ENCODE measurements at regions not wholly inside any gene's neighbourhood (a gene's known extent, or its start where the extent isn't known, plus 50 kb on each side); places are given as distances from the start of the nearest gene placed in this dataset.

DNA sequence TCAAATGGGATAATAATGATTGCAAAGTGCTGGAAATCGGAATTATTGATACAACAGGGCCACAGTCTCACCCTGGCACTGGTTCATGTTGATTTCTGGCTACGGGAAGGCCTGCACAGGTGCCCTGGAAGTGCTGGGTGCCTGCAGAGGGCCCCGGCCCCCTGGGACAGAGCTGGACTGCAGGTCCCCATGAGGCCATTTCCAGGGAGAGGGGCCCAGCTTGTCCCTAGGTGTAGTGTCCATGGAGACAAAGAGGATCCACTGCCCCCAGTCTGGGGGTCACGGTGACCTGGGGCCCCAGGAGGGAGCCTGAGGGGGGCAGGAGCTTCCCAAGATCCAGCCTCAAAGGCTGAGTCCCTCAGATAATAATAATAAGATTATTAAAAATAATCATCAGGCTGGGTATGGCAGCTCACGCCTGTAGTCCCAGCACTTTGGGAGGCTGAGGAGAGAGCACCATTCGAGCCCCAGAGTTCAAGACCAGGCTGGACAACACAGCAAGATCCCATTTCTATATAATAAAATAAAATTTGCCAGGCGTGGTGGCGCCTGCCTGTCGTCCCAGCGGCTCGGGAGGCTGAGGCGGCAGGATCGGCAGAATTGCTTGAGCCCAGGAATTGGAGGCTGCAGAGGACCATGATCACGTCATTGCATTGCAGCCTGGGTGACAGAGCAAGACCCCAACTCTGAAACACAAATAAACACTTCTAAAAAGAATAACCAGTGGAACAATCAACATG, 98.1 kb downstream of the MICALL2 start:
- no peak for DNase-seq

GRCh38 chr7:1361756-1362125, 97.5 kb downstream of the MICALL2 start:
- no peak for DNase-seq

GRCh38 chr7:1362301-1362700, 97.0 kb downstream of the MICALL2 start:
- DNase-seq: no peak

DNA sequence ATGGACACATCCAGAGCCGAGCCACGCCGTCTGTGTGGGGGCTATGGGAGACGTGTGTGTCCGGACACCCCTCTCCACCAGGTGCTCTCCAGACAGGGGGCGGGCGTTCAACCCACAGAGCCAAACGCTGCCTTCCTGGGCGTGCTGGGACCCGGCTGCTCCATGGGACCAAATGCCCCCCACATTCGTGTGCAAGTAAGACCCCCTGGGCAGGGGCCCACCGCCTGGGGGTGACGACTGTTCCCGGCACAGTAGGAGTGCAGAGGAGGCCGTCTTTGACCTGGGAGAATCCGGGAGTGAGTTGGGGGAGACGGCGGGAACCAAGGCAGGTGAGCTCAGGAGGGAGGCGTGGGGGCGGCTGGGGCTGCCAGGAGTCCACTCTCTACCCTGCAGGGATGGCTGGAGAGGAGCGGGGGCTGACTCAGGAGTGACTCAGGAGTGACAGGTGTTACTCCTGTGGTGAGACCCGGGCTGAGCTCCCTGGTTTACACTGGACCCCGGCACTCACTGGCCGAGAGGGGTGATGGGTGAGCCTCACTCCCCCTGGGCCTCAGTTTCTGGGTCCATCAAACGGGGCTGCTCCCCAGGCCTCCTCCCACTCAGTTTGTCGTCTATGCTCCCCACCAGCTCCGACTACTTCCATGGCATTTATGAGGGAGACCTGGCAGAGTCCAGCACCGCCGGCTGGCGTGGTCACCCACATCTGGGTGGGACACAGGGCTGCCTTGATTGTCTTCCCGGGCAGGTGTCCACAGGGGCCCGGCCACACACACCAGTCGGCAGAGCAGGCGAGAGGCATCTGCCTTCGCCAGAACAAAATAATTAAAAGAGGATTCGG, 95.0 kb downstream of the MICALL2 start:
- DNase-seq: no peak

GRCh38 chr7:1364906-1365570, 94.2 kb downstream of the MICALL2 start:
- no peak for DNase-seq

GRCh38 chr7:1365846-1366245, 93.4 kb downstream of the MICALL2 start:
- DNase-seq: no peak

DNA sequence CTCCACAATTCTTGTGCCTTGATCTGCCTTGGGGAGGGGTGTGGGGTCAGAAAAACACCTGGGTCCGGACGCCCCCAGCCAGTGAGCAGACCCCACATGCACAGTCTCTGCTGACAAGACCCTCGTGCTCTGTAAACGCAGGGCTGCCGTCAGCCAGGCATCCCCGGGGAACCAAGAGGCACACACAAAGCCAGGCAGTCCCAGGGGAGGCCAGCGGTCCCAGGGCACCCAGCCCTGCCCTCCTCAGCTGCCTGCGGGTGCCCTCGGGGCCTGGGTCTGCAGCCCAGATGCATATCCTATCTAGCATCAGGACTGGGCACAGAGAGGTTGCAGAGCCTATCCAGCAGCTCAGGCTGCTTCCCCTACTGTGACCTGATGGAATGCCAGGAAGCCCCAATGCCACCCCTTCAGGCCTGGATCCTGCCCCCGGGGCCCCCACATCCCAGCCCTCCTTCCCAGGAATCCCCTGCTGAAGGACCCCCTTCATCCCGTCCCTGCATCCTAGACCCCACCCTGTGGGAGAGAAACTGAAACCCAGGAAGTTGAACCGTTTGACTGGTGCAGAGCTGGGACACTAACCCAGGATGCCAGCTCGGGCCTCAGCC, 92.4 kb downstream of the MICALL2 start:
- no peak for DNase-seq

- no peak for DNase-seq
Observed at GRCh38 chr7:1367501-1368183, 91.6 kb downstream of the MICALL2 start.

- no peak for DNase-seq
Observed at GRCh38 chr7:1368184-1368681, 91.0 kb downstream of the MICALL2 start.

GRCh38 chr7:1368682-1369571, 90.3 kb downstream of the MICALL2 start:
- DNase-seq: no peak

DNA sequence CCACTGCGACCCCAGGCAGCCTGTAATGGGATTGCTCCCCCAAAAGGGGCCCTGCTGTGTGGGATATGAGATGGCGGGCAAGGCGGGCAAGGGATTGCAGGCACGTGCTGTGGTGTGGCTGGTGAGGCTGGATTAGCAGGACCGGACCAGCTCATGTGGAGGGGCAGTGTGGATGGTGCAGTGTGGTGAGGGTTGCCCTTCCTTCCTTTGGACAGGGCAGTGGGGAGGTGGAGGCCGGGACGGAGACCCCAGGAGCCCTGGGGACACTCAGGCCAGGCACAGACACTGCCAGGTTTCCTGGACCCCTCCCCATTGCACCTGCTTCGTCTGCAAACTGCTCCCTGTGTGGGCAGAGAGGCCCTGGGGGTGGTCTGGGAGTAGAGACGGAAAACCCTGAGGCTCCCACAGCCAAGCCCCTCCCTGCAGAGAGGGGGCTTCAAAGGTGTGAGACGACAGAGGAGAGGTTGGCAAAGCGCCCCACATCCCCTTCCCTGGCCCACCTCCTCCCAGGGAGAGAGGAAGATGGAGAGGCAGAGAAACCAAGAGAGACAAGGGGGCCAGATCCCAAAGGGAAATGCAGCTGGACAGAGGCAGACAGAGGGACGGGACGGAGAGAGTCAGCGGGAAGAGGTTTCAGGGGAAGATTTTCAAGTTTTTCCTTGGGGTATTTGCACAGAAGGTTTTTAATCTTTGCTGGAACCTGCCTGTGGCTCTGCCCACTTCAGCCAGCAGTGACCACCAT, 89.2 kb downstream of the MICALL2 start:
- DNase-seq: no peak

DNA sequence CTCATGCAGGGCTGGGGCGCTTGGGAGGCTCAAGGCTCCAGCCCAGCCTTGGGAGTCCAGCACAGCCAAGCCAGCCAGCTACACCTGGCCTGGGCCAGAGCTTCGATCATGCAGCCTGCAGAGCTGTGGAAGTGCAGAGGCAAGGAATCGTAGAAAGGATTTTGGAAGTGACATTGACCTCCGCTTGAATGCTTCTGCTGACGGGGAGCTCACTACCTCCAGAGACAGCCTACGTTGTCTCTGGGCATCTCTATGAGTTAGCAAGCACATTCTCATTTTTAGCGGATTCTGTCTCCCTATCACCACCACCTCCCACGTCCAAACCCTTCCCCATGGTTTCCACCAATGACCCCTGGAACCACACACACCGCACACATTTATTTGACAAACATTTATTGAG, 88.5 kb downstream of the MICALL2 start:
- no peak for DNase-seq

DNA sequence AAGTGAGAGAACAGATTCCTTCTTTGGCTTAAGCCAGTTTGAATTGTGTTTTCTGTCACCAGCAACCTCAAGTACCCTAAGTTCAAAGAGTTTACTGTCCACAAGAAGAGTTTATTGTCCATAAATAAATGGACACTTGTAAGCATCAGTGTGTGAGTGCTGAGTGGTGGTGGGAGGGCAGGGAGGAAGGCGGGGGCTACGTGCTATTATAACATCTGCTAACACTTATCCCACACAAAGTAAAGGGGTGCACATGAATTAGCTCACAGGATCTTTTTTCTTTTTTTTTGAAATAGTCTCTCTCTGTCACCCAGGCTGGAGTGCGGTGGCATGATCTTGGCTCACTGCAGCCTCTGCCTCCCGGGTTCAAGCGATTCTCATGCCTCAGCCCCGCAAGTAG, 87.2 kb downstream of the MICALL2 start:
- DNase-seq: no peak

- DNase-seq: no peak
Observed at GRCh38 chr7:1372671-1373379, 86.4 kb downstream of the MICALL2 start.

DNA sequence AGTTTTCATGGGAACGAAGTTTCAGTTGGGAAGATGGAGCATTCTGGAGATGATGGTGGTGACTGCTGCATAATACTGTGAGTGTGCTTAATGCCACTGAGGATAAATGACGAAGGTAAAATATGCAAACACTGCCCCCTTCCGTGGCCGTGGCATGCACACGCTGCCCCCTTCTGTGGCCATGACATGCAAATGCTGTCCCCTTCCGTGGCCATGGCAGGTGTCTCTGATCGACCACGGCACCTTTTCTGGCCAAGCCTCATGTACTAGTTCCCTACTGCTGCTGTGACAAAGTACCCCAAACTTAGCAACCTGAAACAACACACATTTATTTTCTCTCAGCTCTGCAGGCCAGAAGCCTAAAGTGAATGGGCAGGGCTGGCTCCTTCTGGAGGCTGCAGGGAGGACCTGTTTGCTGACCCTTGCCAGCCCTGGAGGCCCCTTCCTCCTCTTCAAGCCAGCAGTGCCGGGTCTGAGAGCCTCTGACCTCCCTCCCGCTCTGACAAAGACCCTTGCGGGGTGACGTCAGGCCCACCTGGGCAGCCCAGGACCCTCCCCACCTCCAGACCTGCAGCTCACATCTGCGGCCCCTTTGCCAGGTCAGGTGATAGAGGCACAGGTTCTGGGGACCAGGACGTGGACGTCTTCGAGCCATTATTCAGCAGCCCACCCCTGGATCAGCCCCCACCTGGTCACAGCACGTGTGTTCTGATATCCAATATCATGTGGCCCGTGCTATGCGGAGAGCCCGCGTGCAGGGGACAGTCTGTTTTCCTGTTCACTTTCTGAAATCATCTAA, 82.0 kb downstream of the MICALL2 start:
- DNase-seq: no peak

- DNase-seq: no peak
Observed at GRCh38 chr7:1378610-1379601, 80.4 kb downstream of the MICALL2 start.

DNA sequence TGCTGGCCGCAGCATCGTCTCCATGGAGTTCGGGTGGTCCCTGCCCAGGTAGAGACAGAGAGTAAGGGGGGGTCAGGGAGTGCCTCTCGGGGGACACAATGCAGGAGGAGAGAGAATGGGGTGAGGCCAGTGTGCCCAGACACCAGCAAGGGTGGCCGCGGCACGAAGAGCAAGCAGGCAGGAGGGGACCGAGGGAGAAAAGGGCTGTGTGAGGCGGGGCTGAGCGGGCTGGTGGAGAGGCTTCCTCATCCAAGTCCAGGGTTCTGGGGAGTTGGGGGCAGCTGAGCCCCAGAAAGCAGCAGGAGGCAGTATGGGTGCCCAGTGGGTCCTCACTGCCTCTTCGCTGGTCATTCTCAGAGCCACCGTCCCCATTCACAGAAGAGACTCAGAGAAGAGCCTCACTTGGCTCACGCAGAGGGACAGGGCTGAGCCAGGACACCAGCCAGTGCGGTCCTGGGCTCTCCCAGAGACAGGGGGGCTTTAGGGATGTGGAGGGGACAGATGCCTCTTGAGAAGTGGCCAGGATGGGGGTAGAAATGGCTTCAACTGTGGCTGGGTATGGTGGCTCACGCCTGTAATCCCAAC, 78.9 kb downstream of the MICALL2 start:
- DNase-seq: no peak

Measured in activated CD8-positive, alpha-beta memory T cell treated with anti-CD3 and anti-CD28 coated beads, Interleukin-2, amount 50 U/mL, for 4 hours (primary cell).